ENCODE measurements at regions not wholly inside any gene's neighbourhood (a gene's known extent, or its start where the extent isn't known, plus 50 kb on each side); places are given as distances from the start of the nearest gene placed in this dataset.

- TF ChIP-seq EZH2 (IDR thresholded peaks at IDR 0.05; ENCODE audit: borderline replicate concordance, low read depth, low read length, poor library complexity, severe bottlenecking), result no peak
- no peak for TF ChIP-seq CTCF (conservative IDR thresholded peaks at IDR 0.05; ENCODE audit: low read depth, low read length)
Measured at GRCh38 chr9:107404161-107404560, 85.4 kb downstream of the KLF4 start.
